T-cell (primary cell): ENCODE measurements at regions not wholly inside any gene's neighbourhood (a gene's known extent, or its start where the extent isn't known, plus 50 kb on each side); places are given as distances from the start of the nearest gene placed in this dataset.

Experiments
- ATAC-seq, 4 experiments: fragments of 200-7000 bp in 3 of 4; fragments of 150-1000 bp in 1 of 4; cut with Tn5 transposase; replicated peaks in 1 of 4; 1 replicate in 3 of 4; 2 replicates in 1 of 4; pipeline ENCODE4 v1.10.0; 2021; ENCODE audit warnings: moderate library complexity in 3 of 4, mild to moderate bottlenecking in 2 of 4, moderate number of reproducible peaks in 1 of 4
- CTCF ChIA-PET, 2 donors: fragments of 300-600 bp; sonication (Branson Sonifier 250); formaldehyde crosslinking; loops; one replicate each; lab custom pipeline; 2022; ENCODE audit warnings: antibody characterized with exemption in 2 of 2; lab: Charles Lee
- POLR2A ChIA-PET, 2 donors: fragments of 300-600 bp; sonication (Branson Sonifier 250); formaldehyde crosslinking; loops; one replicate each; lab custom pipeline; 2022; ENCODE audit warnings: antibody characterized with exemption in 2 of 2; lab: Charles Lee
- DNase-seq, 35 experiments: peaks; one replicate each; pipeline versions ENCODE4 v3.0.0 to v3.0.0-alpha.2; 2013 to 2023
- H3K27ac ChIP-seq: one replicate; pipeline ENCODE4 v1.5.1; 2013; ENCODE audit warnings: low read length
- H3K27me3 ChIP-seq, 2 experiments: replicated peaks in 1 of 2; 1 replicate in 1 of 2; 2 replicates in 1 of 2; pipeline versions ENCODE4 v1.6.1 to v1.7.0; 2013; ENCODE audit warnings: low read length in 1 of 2, mixed read lengths in 1 of 2; ENCODE audit not compliant: control insufficient read depth in 2 of 2, insufficient read depth in 2 of 2; ENCODE audit errors: extremely low read depth in 1 of 2
- H3K36me3 ChIP-seq, 2 donors: 1 replicate in 1 of 2; 2 replicates in 1 of 2; pipeline versions ENCODE4 v1.6.1 to v1.7.0; 2013; ENCODE audit warnings: low read length in 1 of 2; ENCODE audit not compliant: control insufficient read depth in 2 of 2, insufficient read depth in 1 of 2; ENCODE audit errors: extremely low read depth in 1 of 2
- H3K4me1 ChIP-seq, 2 experiments: 1 replicate in 1 of 2; 2 replicates in 1 of 2; pipeline versions ENCODE4 v1.6.1 to v1.7.0; 2013; ENCODE audit warnings: low read length in 2 of 2, mixed read lengths in 1 of 2; ENCODE audit not compliant: insufficient read depth in 2 of 2, control insufficient read depth in 1 of 2; ENCODE audit errors: extremely low read depth in 1 of 2
- H3K4me3 ChIP-seq, 2 donors: 1 replicate in 1 of 2; 2 replicates in 1 of 2; pipeline versions ENCODE4 v1.5.1 to v1.7.0; 2013; ENCODE audit warnings: mild to moderate bottlenecking in 2 of 2, low read length in 1 of 2, moderate library complexity in 1 of 2; ENCODE audit not compliant: control insufficient read depth in 1 of 2; ENCODE audit errors: extremely low read depth in 1 of 2
- H3K9me3 ChIP-seq: 2 replicates; pipeline ENCODE4 v1.7.0; 2013
- H3K27ac Mint-ChIP-seq, 2 donors: one replicate each; pipeline ENCODE4 v1.8.0; 2020 to 2021; ENCODE audit warnings: mild to moderate bottlenecking in 2 of 2, mixed read lengths in 2 of 2
- H3K27me3 Mint-ChIP-seq, 2 donors: one replicate each; pipeline ENCODE4 v1.8.0; 2021 to 2022; ENCODE audit warnings: mixed read lengths in 2 of 2
- H3K36me3 Mint-ChIP-seq: one replicate; pipeline ENCODE4 v1.8.0; 2021; ENCODE audit warnings: mixed read lengths
- H3K4me1 Mint-ChIP-seq, 3 donors: one replicate each; pipeline ENCODE4 v1.8.0; 2020 to 2022; ENCODE audit warnings: mixed read lengths in 3 of 3, mild to moderate bottlenecking in 1 of 3
- H3K4me3 Mint-ChIP-seq, 3 donors: one replicate each; pipeline ENCODE4 v1.8.0; 2020 to 2022; ENCODE audit warnings: mild to moderate bottlenecking in 3 of 3, mixed read lengths in 3 of 3, moderate library complexity in 3 of 3
- H3K9me3 Mint-ChIP-seq, 3 donors: one replicate each; pipeline ENCODE4 v1.8.0; 2020 to 2022; ENCODE audit warnings: mixed read lengths in 3 of 3
- WGBS: methylation state at CpG from one replicate; pipeline ENCODE4 v1.1.5; 2013; ENCODE audit warnings: missing lambda C conversion rate; ENCODE audit not compliant: insufficient coverage; 5-methylcytosine and 5-hydroxymethylcytosine counted together

- Histone ChIP-seq H3K4me1 (peaks cover 8 to 14% of the 10 kb centered on the region in 2 experiments), H3K9me3 (no peaks in the 10 kb centered on the region), H3K27ac (no peak overlapping the region), H3K27me3 (no peaks in the 10 kb centered on the region), H3K4me3 (no peak overlapping the region), H3K36me3 (no peaks in the 10 kb centered on the region)
- Mint-ChIP-seq H3K4me1 (peaks cover 4 to 15% (median 7%) of the 10 kb centered on the region in 3 donors), H3K27me3 (no peaks in the 10 kb centered on the region), H3K36me3 (no peaks in the 10 kb centered on the region), H3K27ac (no peak overlapping the region), H3K9me3 (no peaks in the 10 kb centered on the region), H3K4me3 (no peak overlapping the region)
- 89% methylated on average over 1 of the region's 2 CpGs for WGBS
- no peak for DNase-seq
- CTCF ChIA-PET = interaction anchor here (0.6 to 1.0 kb wide), 3 partner anchors 13 to 96 kb away, joined by 3 read pairs; no protein-coding TSS in a partner anchor
- POLR2A ChIA-PET = no interaction called here
- no peak for ATAC-seq
Observed at GRCh38 chr4:108396900-108397497, 223.4 kb upstream of the RPL34 start.

GRCh38 chr4:108395786-108396185 is 224.6 kb upstream of the RPL34 start:
- Histone ChIP-seq H3K9me3 (no peaks in the 10 kb centered on the region), H3K4me3 (no peak overlapping the region), H3K27me3 (no peaks in the 10 kb centered on the region), H3K27ac (no peak overlapping the region), H3K36me3 (no peaks in the 10 kb centered on the region), H3K4me1 (peaks cover 8 to 14% of the 10 kb centered on the region in 2 experiments)
- Mint-ChIP-seq H3K27me3 (no peaks in the 10 kb centered on the region), H3K4me1 (peaks cover 4 to 15% (median 7%) of the 10 kb centered on the region in 3 donors), H3K4me3 (no peak overlapping the region), H3K9me3 (no peaks in the 10 kb centered on the region), H3K27ac (peak overlapping the region in 1 of 2 donors; percentile 18), H3K36me3 (no peaks in the 10 kb centered on the region)
- CTCF ChIA-PET = interaction anchor here (1.0 to 1.2 kb wide), 2 partner anchors 11 to 12 kb away, joined by 3 read pairs; no protein-coding TSS in a partner anchor
- DNase-seq = no peak
- no peak for ATAC-seq
- POLR2A ChIA-PET = interaction anchor here in 1 of 2 donors (0.6 kb wide), 2 partner anchors 116 to 155 kb away, joined by 3 read pairs; no protein-coding TSS in a partner anchor

- Mint-ChIP-seq H3K4me3 (no peak overlapping the region), H3K36me3 (no peaks in the 10 kb centered on the region), H3K27ac (no peak overlapping the region), H3K27me3 (no peaks in the 10 kb centered on the region), H3K4me1 (peaks cover 4 to 15% (median 7%) of the 10 kb centered on the region in 3 donors), H3K9me3 (no peaks in the 10 kb centered on the region)
- DNase-seq = no peak
- Histone ChIP-seq H3K36me3 (no peaks in the 10 kb centered on the region), H3K27ac (no peak overlapping the region), H3K9me3 (no peaks in the 10 kb centered on the region), H3K4me1 (peaks cover 8 to 14% of the 10 kb centered on the region in 2 experiments), H3K4me3 (no peak overlapping the region), H3K27me3 (no peaks in the 10 kb centered on the region)
- POLR2A ChIA-PET = no interaction called here
- no peak for ATAC-seq
- 100% methylated on average over 1 of the region's 1 CpG for WGBS
- CTCF ChIA-PET = no interaction called here
Observed at GRCh38 chr4:108393890-108394472, 225.2 kb upstream of the LEF1 start.

GRCh38 chr4:108391701-108392455 is 223.1 kb upstream of the LEF1 start:
- Histone ChIP-seq H3K36me3 (no peaks in the 10 kb centered on the region), H3K27me3 (no peaks in the 10 kb centered on the region), H3K9me3 (no peaks in the 10 kb centered on the region), H3K4me3 (no peak overlapping the region), H3K4me1 (peaks cover 2 to 6% of the 10 kb centered on the region in 2 experiments), H3K27ac (no peak overlapping the region)
- H3K27me3 Mint-ChIP-seq = peaks cover 0 to 2% of the 10 kb centered on the region in 2 donors
- no peak overlapping the region for H3K27ac Mint-ChIP-seq
- no peaks in the 10 kb centered on the region for H3K36me3 Mint-ChIP-seq
- WGBS = no CpG with 5 or more reads among the region's 3 CpGs
- ATAC-seq = no peak
- H3K4me1 Mint-ChIP-seq = peaks cover 4 to 15% (median 7%) of the 10 kb centered on the region in 3 donors
- ChIA-PET CTCF (no interaction called here), POLR2A (interaction anchor here in 1 of 2 donors (0.6 kb wide), 1 partner anchor 413 kb away, joined by 4 read pairs; no protein-coding TSS in a partner anchor)
- no peak overlapping the region for H3K4me3 Mint-ChIP-seq
- no peak for DNase-seq
- H3K9me3 Mint-ChIP-seq = no peaks in the 10 kb centered on the region

GRCh38 chr4:108385076-108385475 is 216.3 kb upstream of the LEF1 start:
- Histone ChIP-seq H3K27me3 (no peaks in the 10 kb centered on the region), H3K4me1 (no peaks in the 10 kb centered on the region), H3K9me3 (no peaks in the 10 kb centered on the region), H3K36me3 (no peaks in the 10 kb centered on the region), H3K27ac (no peak overlapping the region), H3K4me3 (no peak overlapping the region)
- no CpG with 5 or more reads among the region's 2 CpGs for WGBS
- Mint-ChIP-seq H3K27me3 (peaks cover 0 to 4% of the 10 kb centered on the region in 2 donors), H3K4me3 (no peak overlapping the region), H3K36me3 (no peaks in the 10 kb centered on the region), H3K27ac (no peak overlapping the region), H3K4me1 (peaks cover 2 to 10% (median 6%) of the 10 kb centered on the region in 3 donors), H3K9me3 (no peaks in the 10 kb centered on the region)
- ATAC-seq (no peak), DNase-seq (no peak)
- POLR2A ChIA-PET = interaction anchor here in 1 of 2 donors (0.7 kb wide), 1 partner anchor 8 kb away, joined by 4 read pairs; no protein-coding TSS in a partner anchor
- CTCF ChIA-PET = interaction anchor here in 1 of 2 donors (1.0 kb wide), 1 partner anchor 11 kb away, joined by 3 read pairs; no protein-coding TSS in a partner anchor

GRCh38 chr4:108384544-108384943 is 215.8 kb upstream of the LEF1 start:
- H3K9me3 ChIP-seq = no peaks in the 10 kb centered on the region
- H3K9me3 Mint-ChIP-seq = no peaks in the 10 kb centered on the region
- no peak overlapping the region for H3K27ac Mint-ChIP-seq
- H3K4me3 ChIP-seq = no peak overlapping the region
- no peak overlapping the region for H3K27ac ChIP-seq
- H3K36me3 ChIP-seq = no peaks in the 10 kb centered on the region
- CTCF ChIA-PET = interaction anchor here in 1 of 2 donors (1.0 kb wide), 1 partner anchor 12 kb away, joined by 3 read pairs; no protein-coding TSS in a partner anchor
- no peak overlapping the region for H3K4me3 Mint-ChIP-seq
- POLR2A ChIA-PET = no interaction called here
- peaks cover 0 to 4% of the 10 kb centered on the region in 2 donors for H3K27me3 Mint-ChIP-seq
- ATAC-seq (no peak), DNase-seq (no peak)
- no peaks in the 10 kb centered on the region for H3K36me3 Mint-ChIP-seq
- no peaks in the 10 kb centered on the region for H3K27me3 ChIP-seq
- WGBS = no CpG with 5 or more reads among the region's 1 CpG
- peaks cover 2 to 13% (median 6%) of the 10 kb centered on the region in 3 donors for H3K4me1 Mint-ChIP-seq
- no peaks in the 10 kb centered on the region for H3K4me1 ChIP-seq
